Lung (tissue), 11 donors: ENCODE measurements at regions not wholly inside any gene's neighbourhood (a gene's known extent, or its start where the extent isn't known, plus 50 kb on each side); places are given as distances from the start of the nearest gene placed in this dataset.

Source experiments
- ATAC-seq: fragments of 200-7000 bp; cut with Tn5 transposase; one replicate; pipeline ENCODE4 v1.9.1; 2020; ENCODE audit warnings: moderate number of reproducible peaks; ENCODE audit not compliant: insufficient read depth, low FRiP score
- DNase-seq, 3 donors: peaks; one replicate each; pipeline ENCODE4 v3.0.0-alpha.2; 2013 to 2017
- H3K27ac ChIP-seq, 2 donors: one replicate each; pipeline ENCODE4 v1.5.1; 2013; ENCODE audit warnings: mild to moderate bottlenecking in 2 of 2, moderate library complexity in 2 of 2, control low read depth in 1 of 2, inconsistent platforms in 1 of 2, low read depth in 1 of 2, low read length in 1 of 2
- H3K27me3 ChIP-seq, 3 donors: one replicate each; pipeline ENCODE4 v1.5.1; 2013; ENCODE audit warnings: low read length in 2 of 3; ENCODE audit not compliant: control insufficient read depth in 3 of 3, insufficient read depth in 3 of 3
- H3K36me3 ChIP-seq, 4 donors: one replicate each; pipeline ENCODE4 v1.5.1; 2013; ENCODE audit warnings: low read length in 4 of 4, mild to moderate bottlenecking in 1 of 4, moderate library complexity in 1 of 4; ENCODE audit not compliant: control insufficient read depth in 4 of 4, insufficient read depth in 4 of 4
- H3K4me1 ChIP-seq, 5 donors: one replicate each; pipeline ENCODE4 v1.5.1; 2013; ENCODE audit warnings: low read length in 5 of 5, mild to moderate bottlenecking in 2 of 5, moderate library complexity in 1 of 5; ENCODE audit not compliant: control insufficient read depth in 5 of 5, insufficient read depth in 5 of 5
- H3K4me3 ChIP-seq: one replicate; pipeline ENCODE4 v1.5.1; 2013; ENCODE audit warnings: mild to moderate bottlenecking, control low read depth, moderate library complexity
- H3K9ac ChIP-seq, 2 donors: one replicate each; pipeline ENCODE4 v1.5.1; 2013; ENCODE audit warnings: low read length in 2 of 2, control low read depth in 1 of 2; ENCODE audit not compliant: insufficient read depth in 1 of 2
- H3K9me3 ChIP-seq, 4 donors: one replicate each; pipeline ENCODE4 v1.5.1; 2013; ENCODE audit warnings: low read length in 3 of 4, mild to moderate bottlenecking in 1 of 4, moderate library complexity in 1 of 4; ENCODE audit not compliant: control insufficient read depth in 4 of 4, insufficient read depth in 3 of 4
- CTCF ChIP-seq: IDR thresholded peaks from 2 replicates; pipeline ENCODE4 v1.5.1; 2012; ENCODE audit warnings: mild to moderate bottlenecking; ENCODE audit errors: control extremely low read depth, extremely low read depth
- WGBS, 2 donors: extraction: QIAGEN DNeasy Blood & Tissue Kit; methylation state at CpG; one replicate each; pipeline ENCODE4 v1.1.7; 2013; 5-methylcytosine and 5-hydroxymethylcytosine counted together
- donor health status: control.
- donor health status: control.
- donor health status: Bipolar disorder and iron deficiency.
- donor health status: healthy.
- donor health status: DM: yes; HTN: yes; CAD: no.

- H3K27ac ChIP-seq = no peak overlapping the region
- DNase-seq (peak in 1 of 3 donors; percentile 12), ATAC-seq (no peak)
- H3K27me3 ChIP-seq = peaks cover 6 to 29% (median 8%) of the 10 kb centered on the region in 3 donors
- no peak overlapping the region for H3K9ac ChIP-seq
- H3K36me3 ChIP-seq = no peaks in the 10 kb centered on the region
- H3K4me3 ChIP-seq = no peak overlapping the region
- 6 to 37% methylated on average over 3 to 7 of the region's 7 CpGs for WGBS, 2 donors
- no peaks in the 10 kb centered on the region for H3K4me1 ChIP-seq
- TF ChIP-seq CTCF = no peak
- H3K9me3 ChIP-seq = peaks cover 0 to 2% (median 0%) of the 10 kb centered on the region in 4 donors
These were observed 58.0 kb upstream of the CHRDL1 start for GRCh38 chrX:110853610-110854009.

- TF ChIP-seq CTCF = peak; percentile 1
- 46 to 64% methylated on average over 4 of the region's 4 CpGs for WGBS, 2 donors
- no peak overlapping the region for H3K4me3 ChIP-seq
- ATAC-seq (no peak), DNase-seq (peak in 2 of 3 donors; percentile 17 to 41)
- no peaks in the 10 kb centered on the region for H3K4me1 ChIP-seq
- H3K9me3 ChIP-seq = peaks cover 0 to 2% (median 0%) of the 10 kb centered on the region in 4 donors
- H3K27ac ChIP-seq = no peak overlapping the region
- H3K9ac ChIP-seq = no peak overlapping the region
- peaks cover 6 to 29% (median 8%) of the 10 kb centered on the region in 3 donors for H3K27me3 ChIP-seq
- H3K36me3 ChIP-seq = no peaks in the 10 kb centered on the region
These were observed 56.6 kb upstream of the CHRDL1 start for GRCh38 chrX:110852180-110852579.

GRCh38 chrX:110851780-110852179 lies 56.2 kb upstream of the CHRDL1 start:
- WGBS, 2 donors = 55 to 69% methylated on average over 4 of the region's 4 CpGs
- Histone ChIP-seq H3K4me3 (no peak overlapping the region), H3K4me1 (no peaks in the 10 kb centered on the region), H3K36me3 (no peaks in the 10 kb centered on the region), H3K27ac (no peak overlapping the region), H3K27me3 (peaks cover 6 to 29% (median 8%) of the 10 kb centered on the region in 3 donors), H3K9ac (no peak overlapping the region), H3K9me3 (peaks cover 0 to 2% (median 0%) of the 10 kb centered on the region in 4 donors)
- TF ChIP-seq CTCF = no peak
- ATAC-seq (no peak), DNase-seq (no peak)

GRCh38 chrX:110847334-110847733 lies 51.7 kb upstream of the CHRDL1 start:
- DNase-seq (peak in 2 of 3 donors; percentile 80 to 86), ATAC-seq (peak; percentile 32)
- no peak overlapping the region for H3K27ac ChIP-seq
- H3K4me3 ChIP-seq = no peak overlapping the region
- H3K9ac ChIP-seq = no peak overlapping the region
- no peaks in the 10 kb centered on the region for H3K9me3 ChIP-seq
- no peaks in the 10 kb centered on the region for H3K4me1 ChIP-seq
- peaks cover 0 to 35% (median 6%) of the 10 kb centered on the region in 3 donors for H3K27me3 ChIP-seq
- TF ChIP-seq CTCF = peak; percentile 60
- H3K36me3 ChIP-seq = no peaks in the 10 kb centered on the region
- WGBS, 2 donors = 3 to 7% methylated on average over 5 of the region's 5 CpGs
